Endothelial cell (in vitro differentiated cells): ENCODE measurements at regions not wholly inside any gene's neighbourhood (a gene's known extent, or its start where the extent isn't known, plus 50 kb on each side); places are given as distances from the start of the nearest gene placed in this dataset.
"Not testable (repeated sequence)": the region's sequence is repeated elsewhere in the genome, so short reads cannot be mapped to it uniquely, and the experiment has no call there.

Experiments
- DNase-seq: peaks from one replicate; pipeline ENCODE4 v3.0.0; 2021; ENCODE audit warnings: low spot score
- H3K27ac Mint-ChIP-seq: one replicate; pipeline ENCODE4 v1.8.0; 2021; ENCODE audit warnings: mixed read lengths, inconsistent platforms; ENCODE audit not compliant: unreplicated experiment
- H3K27me3 Mint-ChIP-seq: one replicate; pipeline ENCODE4 v1.8.0; 2021; ENCODE audit warnings: mild to moderate bottlenecking, moderate library complexity, mixed read lengths, inconsistent platforms; ENCODE audit not compliant: unreplicated experiment
- H3K36me3 Mint-ChIP-seq: one replicate; pipeline ENCODE4 v1.8.0; 2021; ENCODE audit warnings: mild to moderate bottlenecking, low read depth, mixed read lengths, inconsistent platforms; ENCODE audit not compliant: unreplicated experiment
- H3K4me1 Mint-ChIP-seq: one replicate; pipeline ENCODE4 v1.8.0; 2021; ENCODE audit warnings: mild to moderate bottlenecking, mixed read lengths, inconsistent platforms; ENCODE audit not compliant: unreplicated experiment
- H3K4me3 Mint-ChIP-seq: one replicate; pipeline ENCODE4 v1.8.0; 2021; ENCODE audit warnings: mild to moderate bottlenecking, mixed read lengths, inconsistent platforms; ENCODE audit not compliant: unreplicated experiment
- H3K9me3 Mint-ChIP-seq: one replicate; pipeline ENCODE4 v1.8.0; 2021; ENCODE audit warnings: mixed read lengths, inconsistent platforms; ENCODE audit not compliant: unreplicated experiment
- CTCF ChIP-seq: fragments of 200-600 bp; sonication (generic); IDR thresholded peaks from one replicate; pipeline ENCODE4 v1.5.0; 2021; ENCODE audit warnings: antibody characterized with exemption; ENCODE audit not compliant: unreplicated experiment

- not testable (repeated sequence) for H3K27ac Mint-ChIP-seq, H3K36me3 Mint-ChIP-seq, H3K4me1 Mint-ChIP-seq, H3K4me3 Mint-ChIP-seq, H3K27me3 Mint-ChIP-seq, DNase-seq, H3K9me3 Mint-ChIP-seq
These were observed 76.4 kb upstream of the TMSB4Y start for GRCh38 chrY:13627323-13627722.

- Mint-ChIP-seq H3K27ac (no peak overlapping the region), H3K4me3 (no peak overlapping the region), H3K9me3 (no peaks in the 10 kb centered on the region), H3K4me1 (no peaks in the 10 kb centered on the region), H3K36me3 (no peaks in the 10 kb centered on the region), H3K27me3 (no peaks in the 10 kb centered on the region)
- no peak for TF ChIP-seq CTCF
- no peak for DNase-seq
These were observed 87.8 kb upstream of the TMSB4Y start for GRCh38 chrY:13615943-13616304.

GRCh38 chrY:13615301-13615942 lies 88.3 kb upstream of the TMSB4Y start:
- no peaks in the 10 kb centered on the region for H3K9me3 Mint-ChIP-seq
- no peak overlapping the region for H3K4me3 Mint-ChIP-seq
- DNase-seq = no peak
- H3K27ac Mint-ChIP-seq = no peak overlapping the region
- no peaks in the 10 kb centered on the region for H3K27me3 Mint-ChIP-seq
- no peak for TF ChIP-seq CTCF
- no peaks in the 10 kb centered on the region for H3K4me1 Mint-ChIP-seq
- no peaks in the 10 kb centered on the region for H3K36me3 Mint-ChIP-seq

- TF ChIP-seq CTCF = no peak
- no peak overlapping the region for H3K27ac Mint-ChIP-seq
- H3K9me3 Mint-ChIP-seq = no peaks in the 10 kb centered on the region
- H3K36me3 Mint-ChIP-seq = no peaks in the 10 kb centered on the region
- no peak overlapping the region for H3K4me3 Mint-ChIP-seq
- no peaks in the 10 kb centered on the region for H3K4me1 Mint-ChIP-seq
- H3K27me3 Mint-ChIP-seq = no peaks in the 10 kb centered on the region
- DNase-seq = no peak
These were observed 90.8 kb upstream of the TMSB4Y start for GRCh38 chrY:13612916-13613315.

- no peak overlapping the region for H3K27ac Mint-ChIP-seq
- no peak for DNase-seq
- H3K4me1 Mint-ChIP-seq = no peaks in the 10 kb centered on the region
- no peaks in the 10 kb centered on the region for H3K27me3 Mint-ChIP-seq
- TF ChIP-seq CTCF = no peak
- H3K9me3 Mint-ChIP-seq = no peaks in the 10 kb centered on the region
- no peak overlapping the region for H3K4me3 Mint-ChIP-seq
- no peaks in the 10 kb centered on the region for H3K36me3 Mint-ChIP-seq
These were observed 91.7 kb upstream of the TMSB4Y start for GRCh38 chrY:13611965-13612364.
